Neuronal stem cell (in vitro differentiated cells): ENCODE measurements at regions not wholly inside any gene's neighbourhood (a gene's known extent, or its start where the extent isn't known, plus 50 kb on each side); places are given as distances from the start of the nearest gene placed in this dataset.

Source experiments
- DNase-seq: peaks from one replicate; pipeline ENCODE4 v3.0.0-alpha.2; 2013; ENCODE audit warnings: low spot score
- H2AFZ ChIP-seq: one replicate; pipeline ENCODE4 v1.6.1; 2013; ENCODE audit warnings: mild to moderate bottlenecking, low read length, inconsistent platforms
- H2AK5ac ChIP-seq: 2 replicates; pipeline ENCODE4 v1.6.1; 2013; ENCODE audit warnings: low read depth, mild to moderate bottlenecking, inconsistent platforms, low read length, moderate library complexity, mixed read lengths
- H2BK120ac ChIP-seq: 2 replicates; pipeline ENCODE4 v1.6.1; 2013; ENCODE audit warnings: low read depth, mild to moderate bottlenecking, inconsistent platforms, low read length, moderate library complexity, mixed read lengths
- H2BK12ac ChIP-seq: one replicate; pipeline ENCODE4 v1.6.1; 2013; ENCODE audit warnings: low read length, inconsistent platforms
- H2BK15ac ChIP-seq: 2 replicates; pipeline ENCODE4 v1.6.1; 2013; ENCODE audit warnings: mild to moderate bottlenecking, low read length, inconsistent platforms, mixed read lengths
- H2BK5ac ChIP-seq: one replicate; pipeline ENCODE4 v1.6.1; 2013; ENCODE audit warnings: inconsistent platforms, mild to moderate bottlenecking, low read length, moderate library complexity
- H3K14ac ChIP-seq: one replicate; pipeline ENCODE4 v1.6.1; 2013; ENCODE audit warnings: low read length, inconsistent platforms
- H3K18ac ChIP-seq: 2 replicates; pipeline ENCODE4 v1.6.1; 2013; ENCODE audit warnings: low read length, inconsistent platforms
- H3K23ac ChIP-seq: 2 replicates; pipeline ENCODE4 v1.6.1; 2013; ENCODE audit warnings: low read depth, mild to moderate bottlenecking, mixed read lengths, low read length, inconsistent platforms; ENCODE audit not compliant: poor library complexity
- H3K27ac ChIP-seq: replicated peaks from 3 replicates; pipeline ENCODE4 v1.5.1; 2013; ENCODE audit warnings: low read length, inconsistent platforms
- H3K27me3 ChIP-seq, 3 experiments: 2 replicates each; pipeline ENCODE4 v1.6.1; 2013; ENCODE audit warnings: low read length in 3 of 3, mild to moderate bottlenecking in 2 of 3, inconsistent platforms in 1 of 3, low read depth in 1 of 3, mixed read lengths in 1 of 3, moderate library complexity in 1 of 3; ENCODE audit not compliant: control insufficient read depth in 3 of 3, insufficient read depth in 3 of 3
- H3K36me3 ChIP-seq, 2 donors: replicated peaks in 1 of 2; 2 replicates each; pipeline ENCODE4 v1.6.1; 2013; ENCODE audit warnings: low read length in 2 of 2; ENCODE audit not compliant: control insufficient read depth in 2 of 2, insufficient read depth in 2 of 2
- H3K4ac ChIP-seq: 2 replicates; pipeline ENCODE4 v1.6.1; 2013; ENCODE audit warnings: inconsistent platforms, mild to moderate bottlenecking, low read length, moderate library complexity
- H3K4me1 ChIP-seq, 2 donors: 1 replicate in 1 of 2; 2 replicates in 1 of 2; pipeline ENCODE4 v1.6.1; 2013; ENCODE audit warnings: low read length in 2 of 2, low read depth in 1 of 2; ENCODE audit not compliant: control insufficient read depth in 2 of 2, insufficient read depth in 1 of 2
- H3K4me2 ChIP-seq: one replicate; pipeline ENCODE4 v1.6.1; 2013; ENCODE audit warnings: mild to moderate bottlenecking, low read length, inconsistent platforms; ENCODE audit not compliant: insufficient read depth, poor library complexity, severe bottlenecking
- H3K4me3 ChIP-seq, 2 donors: 2 replicates each; pipeline ENCODE4 v1.5.1; 2013; ENCODE audit warnings: low read length in 2 of 2, mild to moderate bottlenecking in 2 of 2, inconsistent platforms in 1 of 2, moderate library complexity in 1 of 2
- H3K79me1 ChIP-seq: one replicate; pipeline ENCODE4 v1.6.1; 2013; ENCODE audit warnings: low read depth, mild to moderate bottlenecking, inconsistent platforms, low read length, moderate library complexity
- H3K9ac ChIP-seq: one replicate; pipeline ENCODE4 v1.6.1; 2013; ENCODE audit warnings: mild to moderate bottlenecking, low read depth, low read length, inconsistent platforms; ENCODE audit not compliant: poor library complexity
- H3K9me3 ChIP-seq, 2 donors: replicated peaks in 1 of 2; 2 replicates each; pipeline versions ENCODE3 to v1.6.1; 2013; ENCODE audit warnings: low read length in 2 of 2, mild to moderate bottlenecking in 2 of 2, inconsistent platforms in 1 of 2, low read depth in 1 of 2, mixed read lengths in 1 of 2, moderate library complexity in 1 of 2; ENCODE audit not compliant: control insufficient read depth in 2 of 2, insufficient read depth in 1 of 2
- H4K8ac ChIP-seq: one replicate; pipeline ENCODE4 v1.6.1; 2013; ENCODE audit warnings: low read depth, mild to moderate bottlenecking, inconsistent platforms, low read length, moderate library complexity
- H4K91ac ChIP-seq: one replicate; pipeline ENCODE4 v1.6.1; 2013; ENCODE audit warnings: low read length, low read depth, mild to moderate bottlenecking, inconsistent platforms; ENCODE audit not compliant: poor library complexity
- WGBS, 2 donors: extraction: QIAGEN DNeasy Blood & Tissue Kit; methylation state at CpG; one replicate each; pipeline ENCODE4 v1.1.7; 2013; ENCODE audit warnings: missing lambda C conversion rate in 2 of 2, mixed read lengths in 1 of 2; ENCODE audit not compliant: insufficient read length in 2 of 2, insufficient replicate concordance in 1 of 2; ENCODE audit errors: extremely low coverage in 2 of 2; 5-methylcytosine and 5-hydroxymethylcytosine counted together

GRCh38 chr5:13045897-13046551, 898.5 kb downstream of the DNAH5 start:
- Histone ChIP-seq H3K4me3 (no peak overlapping the region), H2BK15ac (no peak overlapping the region), H2AK5ac (no peak overlapping the region), H3K4me2 (no peak overlapping the region), H3K4ac (no peak overlapping the region), H3K27ac (no peak overlapping the region), H2BK5ac (no peak overlapping the region), H3K79me1 (no peaks in the 10 kb centered on the region), H2AFZ (no peak overlapping the region), H3K14ac (no peak overlapping the region), H3K18ac (no peak overlapping the region), H3K27me3 (no peaks in the 10 kb centered on the region), H2BK120ac (no peak overlapping the region), H3K4me1 (no peaks in the 10 kb centered on the region), H3K36me3 (no peaks in the 10 kb centered on the region), H2BK12ac (no peak overlapping the region), H4K91ac (no peak overlapping the region), H3K9me3 (no peaks in the 10 kb centered on the region), H4K8ac (no peak overlapping the region), H3K23ac (no peak overlapping the region), H3K9ac (no peak overlapping the region)
- WGBS, 2 donors = no CpG with 5 or more reads among the region's 3 CpGs
- no peak for DNase-seq

GRCh38 chr5:13034061-13034460, 910.4 kb downstream of the DNAH5 start:
- no CpG with 5 or more reads among the region's 2 CpGs for WGBS, 2 donors
- H4K8ac ChIP-seq = no peak overlapping the region
- H3K79me1 ChIP-seq = no peaks in the 10 kb centered on the region
- H4K91ac ChIP-seq = no peak overlapping the region
- H2BK120ac ChIP-seq = no peak overlapping the region
- no peak overlapping the region for H2BK15ac ChIP-seq
- no peak for DNase-seq
- H2AK5ac ChIP-seq = no peak overlapping the region
- H3K18ac ChIP-seq = no peak overlapping the region
- H3K9me3 ChIP-seq = no peaks in the 10 kb centered on the region
- no peak overlapping the region for H2BK12ac ChIP-seq
- no peak overlapping the region for H3K23ac ChIP-seq
- no peak overlapping the region for H3K4ac ChIP-seq
- H2BK5ac ChIP-seq = no peak overlapping the region
- no peaks in the 10 kb centered on the region for H3K4me1 ChIP-seq
- no peak overlapping the region for H2AFZ ChIP-seq
- no peaks in the 10 kb centered on the region for H3K27me3 ChIP-seq
- H3K4me2 ChIP-seq = no peak overlapping the region
- no peak overlapping the region for H3K9ac ChIP-seq
- H3K4me3 ChIP-seq = no peak overlapping the region
- H3K14ac ChIP-seq = no peak overlapping the region
- no peaks in the 10 kb centered on the region for H3K36me3 ChIP-seq
- H3K27ac ChIP-seq = no peak overlapping the region

GRCh38 chr5:13029211-13029610, 915.3 kb downstream of the DNAH5 start:
- H2BK12ac ChIP-seq = no peak overlapping the region
- no CpG with 5 or more reads among the region's 1 CpG for WGBS, 2 donors
- no peak overlapping the region for H4K8ac ChIP-seq
- no peak for DNase-seq
- H3K9ac ChIP-seq = no peak overlapping the region
- H3K4me2 ChIP-seq = no peak overlapping the region
- no peak overlapping the region for H2BK5ac ChIP-seq
- H2BK15ac ChIP-seq = no peak overlapping the region
- H4K91ac ChIP-seq = no peak overlapping the region
- H3K23ac ChIP-seq = no peak overlapping the region
- H3K14ac ChIP-seq = no peak overlapping the region
- H3K4ac ChIP-seq = no peak overlapping the region
- H2BK120ac ChIP-seq = no peak overlapping the region
- no peaks in the 10 kb centered on the region for H3K36me3 ChIP-seq
- H3K4me3 ChIP-seq = no peak overlapping the region
- no peak overlapping the region for H2AFZ ChIP-seq
- no peak overlapping the region for H3K27ac ChIP-seq
- no peak overlapping the region for H3K18ac ChIP-seq
- H3K9me3 ChIP-seq = no peaks in the 10 kb centered on the region
- no peaks in the 10 kb centered on the region for H3K79me1 ChIP-seq
- no peaks in the 10 kb centered on the region for H3K4me1 ChIP-seq
- no peak overlapping the region for H2AK5ac ChIP-seq
- H3K27me3 ChIP-seq = no peaks in the 10 kb centered on the region

GRCh38 chr5:13027874-13028273, 916.6 kb downstream of the DNAH5 start:
- WGBS, 2 donors = no CpG with 5 or more reads among the region's 4 CpGs
- Histone ChIP-seq H3K4me2 (no peak overlapping the region), H3K14ac (no peak overlapping the region), H3K18ac (no peak overlapping the region), H2AK5ac (no peak overlapping the region), H3K9me3 (no peaks in the 10 kb centered on the region), H3K9ac (no peak overlapping the region), H3K27ac (no peak overlapping the region), H3K79me1 (no peaks in the 10 kb centered on the region), H3K27me3 (no peaks in the 10 kb centered on the region), H2BK12ac (no peak overlapping the region), H3K4ac (no peak overlapping the region), H3K4me1 (no peaks in the 10 kb centered on the region), H3K4me3 (no peak overlapping the region), H2BK15ac (no peak overlapping the region), H3K36me3 (no peaks in the 10 kb centered on the region), H2AFZ (no peak overlapping the region), H2BK120ac (no peak overlapping the region), H4K8ac (no peak overlapping the region), H3K23ac (no peak overlapping the region), H2BK5ac (no peak overlapping the region), H4K91ac (no peak overlapping the region)
- DNase-seq = no peak
